Muscle layer of duodenum (tissue), 2 donors: ENCODE measurements at regions not wholly inside any gene's neighbourhood (a gene's known extent, or its start where the extent isn't known, plus 50 kb on each side); places are given as distances from the start of the nearest gene placed in this dataset.

Experiments
- H3K27ac ChIP-seq: one replicate; pipeline ENCODE4 v1.7.0; 2013; ENCODE audit warnings: mild to moderate bottlenecking, low read length
- H3K27me3 ChIP-seq: one replicate; pipeline ENCODE4 v1.7.0; 2013; ENCODE audit warnings: low read depth, mild to moderate bottlenecking, control low read depth, low read length
- H3K36me3 ChIP-seq, 2 donors: one replicate each; pipeline ENCODE4 v1.7.0; 2013; ENCODE audit warnings: low read length in 2 of 2, control low read depth in 1 of 2, mild to moderate bottlenecking in 1 of 2; ENCODE audit not compliant: insufficient read depth in 2 of 2, control insufficient read depth in 1 of 2
- H3K4me1 ChIP-seq, 2 donors: one replicate each; pipeline ENCODE4 v1.7.0; 2013; ENCODE audit warnings: low read length in 2 of 2, mild to moderate bottlenecking in 2 of 2, control low read depth in 1 of 2, moderate library complexity in 1 of 2; ENCODE audit not compliant: insufficient read depth in 2 of 2, control insufficient read depth in 1 of 2
- H3K4me3 ChIP-seq, 2 donors: one replicate each; pipeline ENCODE4 v1.7.0; 2013; ENCODE audit warnings: low read length in 2 of 2, low read depth in 1 of 2, mild to moderate bottlenecking in 1 of 2
- H3K9me3 ChIP-seq, 2 donors: one replicate each; pipeline ENCODE4 v1.7.0; 2013; ENCODE audit warnings: low read length in 2 of 2, control low read depth in 1 of 2, mild to moderate bottlenecking in 1 of 2; ENCODE audit not compliant: control insufficient read depth in 1 of 2
- donor health status: healthy.

DNA sequence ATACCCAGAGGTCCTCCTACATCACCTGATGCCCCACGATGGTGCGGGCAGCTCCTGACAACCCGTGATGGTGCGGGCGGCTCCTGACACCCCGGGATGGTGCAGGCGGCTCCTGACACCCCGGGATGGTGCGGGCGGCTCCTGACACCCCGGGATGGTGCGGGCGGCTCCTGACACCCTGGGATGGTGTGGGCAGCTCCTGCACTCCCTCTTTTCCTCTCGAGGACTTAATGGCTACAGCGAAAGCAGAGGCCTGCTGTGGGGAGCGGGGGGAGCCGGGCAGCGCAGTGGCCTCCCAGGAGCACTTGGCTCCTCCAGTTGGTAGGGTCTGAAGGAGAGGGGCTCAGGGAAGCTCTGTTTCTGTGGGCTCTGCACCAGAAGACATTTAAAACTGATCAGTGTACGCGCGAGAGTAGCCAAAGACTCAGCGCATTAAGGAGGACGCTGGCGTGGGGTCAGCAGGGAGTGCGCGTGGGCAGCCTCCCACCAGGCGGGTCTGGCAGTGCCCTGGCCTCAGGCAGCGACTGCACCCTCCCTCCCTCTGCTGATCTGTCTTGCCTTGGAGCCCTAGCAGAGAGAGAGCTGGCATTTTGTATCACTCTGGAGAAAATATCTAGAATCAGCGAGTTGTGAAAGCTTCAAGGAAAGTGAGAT is 464.5 kb upstream of the MYT1L start:
- Histone ChIP-seq H3K27ac (no peak overlapping the region), H3K4me3 (no peak overlapping the region), H3K9me3 (no peaks in the 10 kb centered on the region), H3K36me3 (no peaks in the 10 kb centered on the region), H3K27me3 (no peaks in the 10 kb centered on the region), H3K4me1 (no peaks in the 10 kb centered on the region)

GRCh38 chr2:2793925-2794560 is 463.0 kb upstream of the MYT1L start:
- Histone ChIP-seq H3K36me3 (no peaks in the 10 kb centered on the region), H3K27ac (no peak overlapping the region), H3K9me3 (no peaks in the 10 kb centered on the region), H3K4me1 (no peaks in the 10 kb centered on the region), H3K27me3 (no peaks in the 10 kb centered on the region), H3K4me3 (no peak overlapping the region)

DNA sequence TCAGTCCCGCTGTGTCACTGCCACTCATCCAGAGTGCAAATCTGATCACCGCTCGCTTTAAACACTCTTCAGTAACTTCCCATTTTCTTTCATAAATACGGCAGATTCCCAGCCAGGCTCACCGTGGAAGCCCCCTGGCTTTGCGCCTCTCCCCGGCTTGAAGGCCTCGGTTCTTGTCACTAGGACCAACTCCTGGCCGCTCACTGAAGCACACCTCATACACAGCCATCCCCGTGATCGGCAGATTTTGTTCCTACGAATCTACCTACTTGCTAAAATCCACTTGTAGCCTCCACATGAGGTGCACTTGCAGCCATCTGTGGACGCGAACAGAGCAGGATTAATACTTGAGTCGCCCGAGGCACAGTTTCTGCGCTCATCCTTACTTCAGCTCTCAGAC is 462.4 kb upstream of the MYT1L start:
- H3K27ac ChIP-seq, result no peak overlapping the region
- no peaks in the 10 kb centered on the region for H3K4me1 ChIP-seq
- H3K9me3 ChIP-seq, result no peaks in the 10 kb centered on the region
- H3K36me3 ChIP-seq, result no peaks in the 10 kb centered on the region
- no peak overlapping the region for H3K4me3 ChIP-seq
- H3K27me3 ChIP-seq, result no peaks in the 10 kb centered on the region

- Histone ChIP-seq H3K9me3 (no peaks in the 10 kb centered on the region), H3K4me3 (no peak overlapping the region), H3K4me1 (no peaks in the 10 kb centered on the region), H3K36me3 (no peaks in the 10 kb centered on the region), H3K27me3 (no peaks in the 10 kb centered on the region), H3K27ac (no peak overlapping the region)
Observed at GRCh38 chr2:2791606-2792005, 460.5 kb upstream of the MYT1L start.

DNA sequence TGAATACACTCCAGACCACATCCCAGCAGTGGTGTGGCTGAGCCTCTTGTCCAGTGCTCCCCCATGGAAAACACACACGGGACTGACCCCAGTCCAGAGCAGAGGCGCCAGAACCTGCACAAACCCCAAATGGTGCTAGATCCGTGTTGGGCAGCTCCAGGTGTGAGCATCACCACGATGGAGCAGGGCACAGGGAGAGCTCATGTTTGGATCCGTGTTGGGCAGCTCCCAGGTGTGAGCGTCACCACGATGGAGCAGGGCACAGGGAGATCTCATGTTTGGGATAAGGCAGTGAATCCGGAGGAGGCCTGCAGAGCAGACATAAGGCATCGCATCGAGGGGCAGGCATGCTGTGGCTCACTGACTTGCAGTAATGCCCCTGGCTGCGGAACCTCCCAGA is 460.0 kb upstream of the MYT1L start:
- Histone ChIP-seq H3K27ac (no peak overlapping the region), H3K9me3 (no peaks in the 10 kb centered on the region), H3K36me3 (no peaks in the 10 kb centered on the region), H3K27me3 (no peaks in the 10 kb centered on the region), H3K4me3 (no peak overlapping the region), H3K4me1 (no peaks in the 10 kb centered on the region)

DNA sequence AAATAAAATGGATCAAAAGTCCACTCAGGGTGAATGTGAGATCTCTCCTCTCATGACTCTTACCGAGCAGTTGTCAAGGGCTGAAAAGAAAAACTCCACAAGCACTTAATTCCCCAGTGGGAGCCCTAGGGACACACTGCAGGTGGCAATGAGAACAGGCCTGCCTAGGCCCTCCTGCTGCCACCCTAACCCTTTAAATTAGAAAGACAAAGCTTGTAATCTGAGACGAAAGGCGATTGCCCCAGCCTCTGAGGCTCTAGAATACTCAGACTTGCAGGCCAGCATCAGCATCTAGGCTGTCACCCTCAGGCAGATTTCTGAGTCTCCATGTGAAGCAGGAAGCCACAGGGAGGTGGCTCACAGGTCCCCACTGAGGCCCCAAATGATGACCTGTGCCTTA is 457.0 kb upstream of the MYT1L start:
- no peak overlapping the region for H3K27ac ChIP-seq
- H3K27me3 ChIP-seq, result no peaks in the 10 kb centered on the region
- H3K9me3 ChIP-seq, result no peaks in the 10 kb centered on the region
- H3K4me1 ChIP-seq, result no peaks in the 10 kb centered on the region
- H3K36me3 ChIP-seq, result no peaks in the 10 kb centered on the region
- no peak overlapping the region for H3K4me3 ChIP-seq

DNA sequence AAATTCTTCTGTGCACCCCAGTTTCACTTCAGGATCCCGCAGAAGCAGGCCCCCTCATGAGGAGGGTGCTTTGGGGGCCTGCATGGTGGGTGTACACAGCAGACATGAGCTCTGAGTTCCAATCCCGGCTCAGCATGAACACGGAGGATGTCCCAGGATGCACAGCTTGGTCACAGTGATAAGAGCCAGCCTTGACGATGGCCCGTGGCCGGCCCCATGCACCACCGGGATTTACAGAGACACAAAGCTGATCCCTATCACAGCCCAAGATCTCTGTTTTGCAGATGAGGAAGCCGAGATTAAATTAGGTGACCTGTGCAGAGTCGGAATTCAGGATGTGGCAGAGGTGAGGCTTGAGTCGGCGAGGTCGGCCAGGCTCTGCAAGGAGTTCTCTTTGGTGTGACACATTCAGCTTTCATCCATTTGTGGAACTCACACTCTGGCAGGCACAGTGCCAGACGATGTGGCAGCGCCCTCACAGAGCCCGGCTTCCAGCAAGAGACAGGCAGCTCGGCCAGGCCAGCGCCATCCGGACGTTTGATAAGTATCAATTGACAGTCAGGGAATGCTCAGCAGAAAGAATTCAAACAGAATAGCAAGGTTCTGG is 456.3 kb upstream of the MYT1L start:
- Histone ChIP-seq H3K27ac (no peak overlapping the region), H3K4me3 (no peak overlapping the region), H3K9me3 (no peaks in the 10 kb centered on the region), H3K4me1 (no peaks in the 10 kb centered on the region), H3K27me3 (no peaks in the 10 kb centered on the region), H3K36me3 (no peaks in the 10 kb centered on the region)

DNA sequence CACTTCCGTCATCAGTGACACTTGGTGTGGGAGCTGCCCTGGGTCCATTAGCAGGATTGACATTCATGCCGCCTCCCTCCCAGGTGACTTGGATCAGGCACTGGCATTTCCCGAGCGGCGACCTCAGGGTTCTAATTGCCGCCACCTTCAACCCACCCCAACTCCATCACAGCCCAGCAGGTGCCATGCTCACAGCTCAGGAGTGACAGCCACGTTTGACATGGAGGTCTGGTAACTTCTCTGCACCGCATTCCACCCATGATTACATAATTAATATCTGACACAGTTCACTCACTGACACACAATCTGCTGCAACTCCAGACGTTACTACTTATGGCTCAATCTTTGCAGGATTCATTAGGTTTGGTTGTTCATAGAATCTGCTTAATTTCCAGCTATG is 450.9 kb upstream of the MYT1L start:
- H3K27me3 ChIP-seq, result no peaks in the 10 kb centered on the region
- H3K4me1 ChIP-seq, result no peaks in the 10 kb centered on the region
- no peak overlapping the region for H3K27ac ChIP-seq
- no peak overlapping the region for H3K4me3 ChIP-seq
- no peaks in the 10 kb centered on the region for H3K9me3 ChIP-seq
- no peaks in the 10 kb centered on the region for H3K36me3 ChIP-seq

- Histone ChIP-seq H3K9me3 (no peaks in the 10 kb centered on the region), H3K27ac (no peak overlapping the region), H3K4me1 (no peaks in the 10 kb centered on the region), H3K36me3 (no peaks in the 10 kb centered on the region), H3K4me3 (no peak overlapping the region), H3K27me3 (no peaks in the 10 kb centered on the region)
Observed at GRCh38 chr2:2779727-2780126, 448.7 kb upstream of the MYT1L start.

DNA sequence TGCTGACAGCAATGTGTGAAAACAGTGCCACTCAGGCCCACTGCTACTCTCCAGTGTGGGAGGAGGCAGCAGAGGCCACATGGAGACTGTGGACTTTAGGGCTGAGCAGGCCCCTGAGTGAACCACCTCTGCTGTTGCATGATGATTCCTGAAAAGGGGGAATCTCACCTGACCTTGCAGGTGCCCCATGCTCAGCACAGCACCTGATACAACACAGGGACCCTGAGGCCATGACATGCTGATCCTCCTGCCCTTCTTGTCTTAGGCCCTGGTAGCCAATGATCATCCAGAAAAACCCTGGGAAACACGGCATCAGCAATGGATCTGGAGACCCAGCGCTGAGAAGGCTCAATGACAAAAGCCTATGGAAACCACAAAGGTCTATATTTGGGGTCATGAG is 446.8 kb upstream of the MYT1L start:
- H3K27me3 ChIP-seq, result no peaks in the 10 kb centered on the region
- no peak overlapping the region for H3K4me3 ChIP-seq
- no peaks in the 10 kb centered on the region for H3K9me3 ChIP-seq
- H3K36me3 ChIP-seq, result no peaks in the 10 kb centered on the region
- H3K4me1 ChIP-seq, result no peaks in the 10 kb centered on the region
- no peak overlapping the region for H3K27ac ChIP-seq

- H3K4me1 ChIP-seq, result no peaks in the 10 kb centered on the region
- no peak overlapping the region for H3K27ac ChIP-seq
- H3K27me3 ChIP-seq, result no peaks in the 10 kb centered on the region
- no peaks in the 10 kb centered on the region for H3K9me3 ChIP-seq
- H3K4me3 ChIP-seq, result no peak overlapping the region
- no peaks in the 10 kb centered on the region for H3K36me3 ChIP-seq
Observed at GRCh38 chr2:2777213-2777612, 446.1 kb upstream of the MYT1L start.

GRCh38 chr2:2775018-2775417 is 443.9 kb upstream of the MYT1L start:
- Histone ChIP-seq H3K27ac (no peak overlapping the region), H3K4me1 (peaks cover 0 to 2% of the 10 kb centered on the region in 2 donors), H3K4me3 (no peak overlapping the region), H3K36me3 (no peaks in the 10 kb centered on the region), H3K9me3 (no peaks in the 10 kb centered on the region), H3K27me3 (no peaks in the 10 kb centered on the region)
